ENCODE measurements at regions not wholly inside any gene's neighbourhood (a gene's known extent, or its start where the extent isn't known, plus 50 kb on each side); places are given as distances from the start of the nearest gene placed in this dataset.

DNA sequence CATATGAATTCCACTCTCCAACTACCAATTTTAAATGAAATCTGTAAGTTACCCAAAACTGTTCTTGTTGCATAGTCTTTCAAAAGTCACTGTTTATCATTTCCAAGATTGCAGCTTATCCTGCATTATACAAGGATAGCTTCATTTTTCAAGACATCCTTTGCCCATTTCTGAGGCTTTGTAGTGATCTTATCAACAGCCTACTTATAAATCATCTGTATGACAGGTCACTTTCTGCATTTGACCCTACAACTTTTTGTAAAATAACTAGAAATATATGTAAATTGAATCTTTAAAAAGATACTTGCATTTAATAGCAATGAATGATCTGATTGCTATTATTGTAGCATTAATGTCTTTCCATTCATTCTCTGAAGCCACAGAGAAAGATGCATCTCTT, 521.1 kb downstream of the UTRN start (continued):
- TF ChIP-seq, protein P1, sequence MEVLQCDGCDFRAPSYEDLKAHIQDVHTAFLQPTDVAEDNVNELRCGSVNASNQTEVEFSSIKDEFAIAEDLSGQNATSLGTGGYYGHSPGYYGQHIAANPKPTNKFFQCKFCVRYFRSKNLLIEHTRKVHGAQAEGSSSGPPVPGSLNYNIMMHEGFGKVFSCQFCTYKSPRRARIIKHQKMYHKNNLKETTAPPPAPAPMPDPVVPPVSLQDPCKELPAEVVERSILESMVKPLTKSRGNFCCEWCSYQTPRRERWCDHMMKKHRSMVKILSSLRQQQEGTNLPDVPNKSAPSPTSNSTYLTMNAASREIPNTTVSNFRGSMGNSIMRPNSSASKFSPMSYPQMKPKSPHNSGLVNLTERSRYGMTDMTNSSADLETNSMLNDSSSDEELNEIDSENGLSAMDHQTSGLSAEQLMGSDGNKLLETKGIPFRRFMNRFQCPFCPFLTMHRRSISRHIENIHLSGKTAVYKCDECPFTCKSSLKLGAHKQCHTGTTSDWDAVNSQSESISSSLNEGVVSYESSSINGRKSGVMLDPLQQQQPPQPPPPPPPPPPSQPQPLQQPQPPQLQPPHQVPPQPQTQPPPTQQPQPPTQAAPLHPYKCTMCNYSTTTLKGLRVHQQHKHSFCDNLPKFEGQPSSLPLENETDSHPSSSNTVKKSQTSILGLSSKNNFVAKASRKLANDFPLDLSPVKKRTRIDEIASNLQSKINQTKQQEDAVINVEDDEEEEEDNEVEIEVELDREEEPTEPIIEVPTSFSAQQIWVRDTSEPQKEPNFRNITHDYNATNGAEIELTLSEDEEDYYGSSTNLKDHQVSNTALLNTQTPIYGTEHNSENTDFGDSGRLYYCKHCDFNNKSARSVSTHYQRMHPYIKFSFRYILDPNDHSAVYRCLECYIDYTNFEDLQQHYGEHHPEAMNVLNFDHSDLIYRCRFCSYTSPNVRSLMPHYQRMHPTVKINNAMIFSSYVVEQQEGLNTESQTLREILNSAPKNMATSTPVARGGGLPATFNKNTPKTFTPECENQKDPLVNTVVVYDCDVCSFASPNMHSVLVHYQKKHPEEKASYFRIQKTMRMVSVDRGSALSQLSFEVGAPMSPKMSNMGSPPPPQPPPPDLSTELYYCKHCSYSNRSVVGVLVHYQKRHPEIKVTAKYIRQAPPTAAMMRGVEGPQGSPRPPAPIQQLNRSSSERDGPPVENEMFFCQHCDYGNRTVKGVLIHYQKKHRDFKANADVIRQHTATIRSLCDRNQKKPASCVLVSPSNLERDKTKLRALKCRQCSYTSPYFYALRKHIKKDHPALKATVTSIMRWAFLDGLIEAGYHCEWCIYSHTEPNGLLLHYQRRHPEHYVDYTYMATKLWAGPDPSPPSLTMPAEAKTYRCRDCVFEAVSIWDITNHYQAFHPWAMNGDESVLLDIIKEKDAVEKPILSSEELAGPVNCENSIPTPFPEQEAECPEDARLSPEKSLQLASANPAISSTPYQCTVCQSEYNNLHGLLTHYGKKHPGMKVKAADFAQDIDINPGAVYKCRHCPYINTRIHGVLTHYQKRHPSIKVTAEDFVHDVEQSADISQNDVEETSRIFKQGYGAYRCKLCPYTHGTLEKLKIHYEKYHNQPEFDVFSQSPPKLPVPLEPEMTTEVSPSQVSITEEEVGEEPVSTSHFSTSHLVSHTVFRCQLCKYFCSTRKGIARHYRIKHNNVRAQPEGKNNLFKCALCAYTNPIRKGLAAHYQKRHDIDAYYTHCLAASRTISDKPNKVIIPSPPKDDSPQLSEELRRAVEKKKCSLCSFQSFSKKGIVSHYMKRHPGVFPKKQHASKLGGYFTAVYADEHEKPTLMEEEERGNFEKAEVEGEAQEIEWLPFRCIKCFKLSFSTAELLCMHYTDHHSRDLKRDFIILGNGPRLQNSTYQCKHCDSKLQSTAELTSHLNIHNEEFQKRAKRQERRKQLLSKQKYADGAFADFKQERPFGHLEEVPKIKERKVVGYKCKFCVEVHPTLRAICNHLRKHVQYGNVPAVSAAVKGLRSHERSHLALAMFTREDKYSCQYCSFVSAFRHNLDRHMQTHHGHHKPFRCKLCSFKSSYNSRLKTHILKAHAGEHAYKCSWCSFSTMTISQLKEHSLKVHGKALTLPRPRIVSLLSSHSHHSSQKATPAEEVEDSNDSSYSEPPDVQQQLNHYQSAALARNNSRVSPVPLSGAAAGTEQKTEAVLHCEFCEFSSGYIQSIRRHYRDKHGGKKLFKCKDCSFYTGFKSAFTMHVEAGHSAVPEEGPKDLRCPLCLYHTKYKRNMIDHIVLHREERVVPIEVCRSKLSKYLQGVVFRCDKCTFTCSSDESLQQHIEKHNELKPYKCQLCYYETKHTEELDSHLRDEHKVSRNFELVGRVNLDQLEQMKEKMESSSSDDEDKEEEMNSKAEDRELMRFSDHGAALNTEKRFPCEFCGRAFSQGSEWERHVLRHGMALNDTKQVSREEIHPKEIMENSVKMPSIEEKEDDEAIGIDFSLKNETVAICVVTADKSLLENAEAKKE (CRISPR knock-in tag; IDR thresholded peaks at IDR 0.05), result no peak
- TF ChIP-seq EZH2phosphoT487 (IDR thresholded peaks at IDR 0.05; ENCODE audit: unreplicated experiment) (no peak), ZNF331 (CRISPR knock-in tag; IDR thresholded peaks at IDR 0.05; ENCODE audit: low read depth) (no peak)

DNA sequence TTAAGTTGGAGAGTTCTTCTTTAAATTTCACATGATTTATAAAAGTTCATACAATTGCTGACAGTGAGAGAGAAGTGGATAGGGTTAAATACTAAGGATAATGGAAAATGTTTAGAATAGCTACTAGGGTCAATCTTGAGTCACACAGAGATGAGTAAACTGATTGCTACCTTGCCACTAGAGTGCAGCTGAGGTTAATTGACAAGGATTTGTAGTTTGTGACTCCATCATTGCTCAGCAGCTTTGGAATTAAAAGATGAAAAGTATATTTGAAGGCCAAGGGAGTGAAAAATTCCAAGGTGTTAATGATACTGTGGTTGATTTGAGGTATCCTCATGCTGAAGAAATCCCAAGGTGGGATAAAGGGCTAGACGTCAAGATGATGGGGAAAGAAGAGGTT, 524.0 kb downstream of the UTRN start:
- H3K4me3 Mint-ChIP-seq, result no peak overlapping the region
- H3K27me3 ChIP-seq (ENCODE audit: insufficient read depth), result no peaks in the 10 kb centered on the region
- DNase-seq (ENCODE audit: low spot score) (no peak), ATAC-seq (no peak)
- H3K27ac ChIP-seq (ENCODE audit: low read depth), result no peak overlapping the region
- H3K9me2 ChIP-seq (ENCODE audit: insufficient read depth), result no peaks in the 10 kb centered on the region
- no peaks in the 10 kb centered on the region for H3K27me3 Mint-ChIP-seq (ENCODE audit: insufficient read depth, low read depth, poor library complexity)
- no peaks in the 10 kb centered on the region for H3K36me3 ChIP-seq (ENCODE audit: insufficient read depth)
- H3K9me3 Mint-ChIP-seq, result no peaks in the 10 kb centered on the region
- H3F3A ChIP-seq (replicated peaks; ENCODE audit: low read depth), result no peaks in the 10 kb centered on the region
- peaks cover 11% of the 10 kb centered on the region; the same call in 1 of the 2 replicates for H3K4me1 ChIP-seq (ENCODE audit: insufficient read depth)
- H4K20me1 ChIP-seq (replicated peaks; ENCODE audit: insufficient read depth), result no peaks in the 10 kb centered on the region
- H3K36me3 Mint-ChIP-seq (ENCODE audit: low read depth), result no peaks in the 10 kb centered on the region
- H3K79me2 ChIP-seq (replicated peaks; ENCODE audit: insufficient read depth), result no peaks in the 10 kb centered on the region
- no peak overlapping the region for H3K27ac Mint-ChIP-seq
- H3K4me3 ChIP-seq, result no peak overlapping the region
- H3K4me1 Mint-ChIP-seq, result peaks cover 4% of the 10 kb centered on the region; the same call in 2 of the 3 replicates
- no peak overlapping the region for H3K4me2 ChIP-seq
- H2AFZ ChIP-seq, result no peak overlapping the region
- TF ChIP-seq, protein P2, sequence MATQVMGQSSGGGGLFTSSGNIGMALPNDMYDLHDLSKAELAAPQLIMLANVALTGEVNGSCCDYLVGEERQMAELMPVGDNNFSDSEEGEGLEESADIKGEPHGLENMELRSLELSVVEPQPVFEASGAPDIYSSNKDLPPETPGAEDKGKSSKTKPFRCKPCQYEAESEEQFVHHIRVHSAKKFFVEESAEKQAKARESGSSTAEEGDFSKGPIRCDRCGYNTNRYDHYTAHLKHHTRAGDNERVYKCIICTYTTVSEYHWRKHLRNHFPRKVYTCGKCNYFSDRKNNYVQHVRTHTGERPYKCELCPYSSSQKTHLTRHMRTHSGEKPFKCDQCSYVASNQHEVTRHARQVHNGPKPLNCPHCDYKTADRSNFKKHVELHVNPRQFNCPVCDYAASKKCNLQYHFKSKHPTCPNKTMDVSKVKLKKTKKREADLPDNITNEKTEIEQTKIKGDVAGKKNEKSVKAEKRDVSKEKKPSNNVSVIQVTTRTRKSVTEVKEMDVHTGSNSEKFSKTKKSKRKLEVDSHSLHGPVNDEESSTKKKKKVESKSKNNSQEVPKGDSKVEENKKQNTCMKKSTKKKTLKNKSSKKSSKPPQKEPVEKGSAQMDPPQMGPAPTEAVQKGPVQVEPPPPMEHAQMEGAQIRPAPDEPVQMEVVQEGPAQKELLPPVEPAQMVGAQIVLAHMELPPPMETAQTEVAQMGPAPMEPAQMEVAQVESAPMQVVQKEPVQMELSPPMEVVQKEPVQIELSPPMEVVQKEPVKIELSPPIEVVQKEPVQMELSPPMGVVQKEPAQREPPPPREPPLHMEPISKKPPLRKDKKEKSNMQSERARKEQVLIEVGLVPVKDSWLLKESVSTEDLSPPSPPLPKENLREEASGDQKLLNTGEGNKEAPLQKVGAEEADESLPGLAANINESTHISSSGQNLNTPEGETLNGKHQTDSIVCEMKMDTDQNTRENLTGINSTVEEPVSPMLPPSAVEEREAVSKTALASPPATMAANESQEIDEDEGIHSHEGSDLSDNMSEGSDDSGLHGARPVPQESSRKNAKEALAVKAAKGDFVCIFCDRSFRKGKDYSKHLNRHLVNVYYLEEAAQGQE (IDR thresholded peaks at IDR 0.05; ENCODE audit: unreplicated experiment), result no peak
- TF ChIP-seq JUNB (IDR thresholded peaks at IDR 0.05; ENCODE audit: unreplicated experiment) (no peak), POLR2AphosphoS5 (IDR thresholded peaks at IDR 0.05; ENCODE audit: low read depth) (no peak), CREB1 (CRISPR knock-in tag; IDR thresholded peaks at IDR 0.05; ENCODE audit: low read depth) (no peak)
- TF ChIP-seq, protein P1 (CRISPR knock-in tag; IDR thresholded peaks at IDR 0.05), result no peak

Measured in GM23338 (cell line).